Adrenal gland (tissue), 9 donors: ENCODE measurements at regions not wholly inside any gene's neighbourhood (a gene's known extent, or its start where the extent isn't known, plus 50 kb on each side); places are given as distances from the start of the nearest gene placed in this dataset.

ENCODE experiments used
- DNase-seq, 7 donors: peaks; one replicate each; pipeline ENCODE4 v3.0.0-alpha.2; 2019 to 2020
- H3K27ac ChIP-seq, 5 donors: fragments of 200-600 bp; sonication (generic) in 4 of 5; 1 replicate in 3 of 5; 2 replicates in 2 of 5; pipeline versions ENCODE4 v1.5.1 to v1.8.0; 2016 to 2020; ENCODE audit warnings: mild to moderate bottlenecking in 1 of 5
- H3K27me3 ChIP-seq: fragments of 200-600 bp; 2 replicates; pipeline ENCODE4 v1.8.0; 2021
- H3K36me3 ChIP-seq, 2 donors: fragments of 200-600 bp; replicated peaks in 1 of 2; 1 replicate in 1 of 2; 2 replicates in 1 of 2; pipeline versions ENCODE4 v1.5.1 to v1.8.0; 2018 to 2022
- H3K4me1 ChIP-seq, 2 donors: fragments of 200-600 bp; replicated peaks in 1 of 2; 1 replicate in 1 of 2; 2 replicates in 1 of 2; pipeline versions ENCODE4 v1.5.1 to v1.8.0; 2018 to 2021
- H3K4me3 ChIP-seq, 4 donors: fragments of 200-600 bp; sonication (generic) in 3 of 4; one replicate each; pipeline ENCODE4 v1.5.1; 2016 to 2018
- H3K9me3 ChIP-seq, 3 donors: fragments of 200-600 bp; sonication (generic) in 1 of 3; replicated peaks in 1 of 3; 1 replicate in 2 of 3; 2 replicates in 1 of 3; pipeline versions ENCODE4 v1.5.1 to v1.8.0; 2016 to 2021
- POLR2A ChIP-seq, 2 donors: fragments of 450-650 bp; IDR thresholded peaks; one replicate each; pipeline ENCODE4 v1.6.1; 2017; ENCODE audit warnings: antibody characterized with exemption in 2 of 2, mild to moderate bottlenecking in 2 of 2, moderate library complexity in 1 of 2
- WGBS, 4 donors: extraction: QIAGEN DNeasy Blood & Tissue Kit in 2 of 4; methylation state at CpG; one replicate each; pipeline versions ENCODE4 v1.1.5 to v1.1.7; 2013 to 2017; 5-methylcytosine and 5-hydroxymethylcytosine counted together
- intact Hi-C, 2 donors: fragments of 100-400 bp; cut with DNase I; formaldehyde crosslinking; loops; one replicate each; pipeline versions ENCODE4 v1.14.1 to v1.15.0; 2022 to 2023
- TF ChIP-seq, protein P1 (sequence below), 6 experiments: fragments of 450-650 bp in 4 of 6; fragments of 200-600 bp in 2 of 6; sonication (generic) in 1 of 6; IDR thresholded peaks; 1 replicate in 5 of 6; 2 replicates in 1 of 6; pipeline versions ENCODE4 v1.5.1 to v1.8.0; 2016 to 2021; ENCODE audit warnings: antibody characterized with exemption in 6 of 6, mild to moderate bottlenecking in 2 of 6, moderate library complexity in 1 of 6
- donor health status: healthy with polysubstance abuse.
- donor health status: Bipolar disorder and iron deficiency.
- donor health status: DM: yes; HTN: yes; CAD: no.
- donor health status: DM: no; HTN: no; CAD: no.
- donor health status: DM: no; HTN: no; CAD: no.

DNA sequence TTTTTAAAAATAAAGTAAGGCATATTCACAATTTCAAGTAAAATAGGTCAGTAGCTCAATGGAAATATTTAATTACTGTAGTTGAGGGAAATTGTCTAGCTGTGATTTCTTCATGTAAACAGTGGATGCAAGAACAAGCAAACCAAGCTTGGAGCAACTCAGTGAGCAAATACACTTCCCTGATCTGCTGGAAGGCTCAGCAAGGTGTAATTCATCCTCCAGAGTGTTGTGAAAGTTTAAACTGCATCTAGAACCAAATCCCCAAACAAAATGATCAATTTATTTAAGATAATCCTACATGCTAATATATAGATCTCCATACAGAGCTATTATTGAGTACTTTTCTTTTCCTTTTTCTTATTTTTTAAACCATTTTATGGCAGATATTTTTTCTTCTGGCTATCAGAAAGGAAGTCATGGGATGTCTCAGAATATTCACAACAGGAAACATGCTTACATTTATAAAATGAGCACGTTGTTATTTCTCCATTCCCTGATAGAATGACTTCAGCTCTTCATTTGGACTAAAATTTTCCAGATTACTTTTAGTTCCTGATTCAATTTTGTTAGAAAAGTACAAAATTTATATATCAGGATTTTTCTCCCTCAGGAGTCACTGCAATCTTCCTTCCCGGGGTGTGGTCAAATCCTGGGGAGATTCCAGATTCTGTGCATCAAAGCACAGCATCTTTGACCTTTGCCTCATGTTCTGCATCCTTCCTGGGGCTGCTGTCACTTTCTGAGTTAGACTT, 219.2 kb upstream of the ELL2 start:
- H3K36me3 ChIP-seq = no peaks in the 10 kb centered on the region
- H3K27me3 ChIP-seq = no peaks in the 10 kb centered on the region
- H3K9me3 ChIP-seq = no peaks in the 10 kb centered on the region
- H3K27ac ChIP-seq = no peak overlapping the region
- 48 to 61% (median 53%) methylated on average over 2 of the region's 2 CpGs for WGBS, 4 donors
- intact Hi-C loops = no loop called here
- H3K4me1 ChIP-seq = no peaks in the 10 kb centered on the region
- TF ChIP-seq, protein P1, sequence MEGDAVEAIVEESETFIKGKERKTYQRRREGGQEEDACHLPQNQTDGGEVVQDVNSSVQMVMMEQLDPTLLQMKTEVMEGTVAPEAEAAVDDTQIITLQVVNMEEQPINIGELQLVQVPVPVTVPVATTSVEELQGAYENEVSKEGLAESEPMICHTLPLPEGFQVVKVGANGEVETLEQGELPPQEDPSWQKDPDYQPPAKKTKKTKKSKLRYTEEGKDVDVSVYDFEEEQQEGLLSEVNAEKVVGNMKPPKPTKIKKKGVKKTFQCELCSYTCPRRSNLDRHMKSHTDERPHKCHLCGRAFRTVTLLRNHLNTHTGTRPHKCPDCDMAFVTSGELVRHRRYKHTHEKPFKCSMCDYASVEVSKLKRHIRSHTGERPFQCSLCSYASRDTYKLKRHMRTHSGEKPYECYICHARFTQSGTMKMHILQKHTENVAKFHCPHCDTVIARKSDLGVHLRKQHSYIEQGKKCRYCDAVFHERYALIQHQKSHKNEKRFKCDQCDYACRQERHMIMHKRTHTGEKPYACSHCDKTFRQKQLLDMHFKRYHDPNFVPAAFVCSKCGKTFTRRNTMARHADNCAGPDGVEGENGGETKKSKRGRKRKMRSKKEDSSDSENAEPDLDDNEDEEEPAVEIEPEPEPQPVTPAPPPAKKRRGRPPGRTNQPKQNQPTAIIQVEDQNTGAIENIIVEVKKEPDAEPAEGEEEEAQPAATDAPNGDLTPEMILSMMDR (IDR thresholded peaks at IDR 0.05) = no peak
- no peak for TF ChIP-seq POLR2A (IDR thresholded peaks at IDR 0.05)
- no peak overlapping the region for H3K4me3 ChIP-seq
- no peak for DNase-seq

DNA sequence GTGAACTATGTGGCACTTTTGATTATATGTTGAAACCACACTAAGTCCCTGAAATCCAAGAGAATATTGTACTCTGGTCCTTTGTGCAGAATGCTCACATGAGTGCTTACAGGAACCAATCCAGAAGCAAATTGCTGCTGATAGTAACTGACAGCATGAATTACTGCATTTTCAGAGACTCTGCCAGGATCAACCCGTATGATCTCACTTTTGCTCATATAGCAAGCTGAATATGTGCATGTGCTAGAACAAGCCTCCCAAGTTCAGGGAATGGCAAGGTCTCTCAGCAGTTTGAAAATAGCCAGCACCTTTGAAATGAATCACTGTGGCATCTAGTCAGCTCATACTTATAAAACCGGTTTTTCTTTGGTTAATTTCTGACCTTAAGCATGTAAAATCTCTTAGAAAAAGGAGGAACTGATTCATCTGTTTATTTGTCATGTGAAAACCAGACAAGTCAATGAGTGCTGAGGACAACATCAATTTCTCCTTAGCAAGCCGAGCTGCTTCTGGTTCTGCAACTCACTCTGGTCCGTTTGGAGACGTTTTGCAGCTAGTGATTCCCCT, 215.7 kb upstream of the ELL2 start:
- no peaks in the 10 kb centered on the region for H3K4me1 ChIP-seq
- H3K4me3 ChIP-seq = no peak overlapping the region
- DNase-seq = peak in 1 of 7 donors; percentile 3
- TF ChIP-seq, protein P1 (IDR thresholded peaks at IDR 0.05) = no peak
- no peak for TF ChIP-seq POLR2A (IDR thresholded peaks at IDR 0.05)
- WGBS, 4 donors = 35 to 45% (median 40%) methylated on average over 5 of the region's 5 CpGs
- no peaks in the 10 kb centered on the region for H3K9me3 ChIP-seq
- H3K27me3 ChIP-seq = no peaks in the 10 kb centered on the region
- intact Hi-C loops = no loop called here
- no peaks in the 10 kb centered on the region for H3K36me3 ChIP-seq
- no peak overlapping the region for H3K27ac ChIP-seq

DNA sequence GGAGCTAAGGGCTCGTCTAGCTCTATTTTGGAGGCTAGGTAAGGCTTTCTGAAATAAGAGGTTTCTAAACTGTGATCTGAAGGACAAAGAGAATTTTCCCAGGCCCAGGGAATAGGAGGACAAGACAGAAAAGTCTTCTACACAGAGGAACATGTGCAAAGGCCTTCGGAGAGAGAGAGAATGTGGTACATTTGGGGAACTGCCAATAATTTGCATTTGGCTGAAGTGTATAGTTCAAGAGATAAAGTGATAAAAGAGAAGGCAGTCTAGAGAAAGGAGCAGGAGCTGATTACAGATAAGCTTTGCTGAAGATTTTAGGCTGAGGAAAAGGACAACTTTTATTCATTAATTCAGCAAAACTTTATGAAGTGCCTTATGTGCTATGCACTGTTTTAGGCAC, 214.4 kb upstream of the ELL2 start:
- Histone ChIP-seq H3K36me3 (no peaks in the 10 kb centered on the region), H3K4me1 (no peaks in the 10 kb centered on the region), H3K9me3 (no peaks in the 10 kb centered on the region), H3K27ac (no peak overlapping the region), H3K4me3 (no peak overlapping the region), H3K27me3 (no peaks in the 10 kb centered on the region)
- intact Hi-C loops = no loop called here
- TF ChIP-seq, protein P1 (IDR thresholded peaks at IDR 0.05) = no peak
- TF ChIP-seq POLR2A (IDR thresholded peaks at IDR 0.05) = no peak
- DNase-seq = no peak
- 57 to 75% (median 71%) methylated on average over 2 of the region's 2 CpGs for WGBS, 4 donors

DNA sequence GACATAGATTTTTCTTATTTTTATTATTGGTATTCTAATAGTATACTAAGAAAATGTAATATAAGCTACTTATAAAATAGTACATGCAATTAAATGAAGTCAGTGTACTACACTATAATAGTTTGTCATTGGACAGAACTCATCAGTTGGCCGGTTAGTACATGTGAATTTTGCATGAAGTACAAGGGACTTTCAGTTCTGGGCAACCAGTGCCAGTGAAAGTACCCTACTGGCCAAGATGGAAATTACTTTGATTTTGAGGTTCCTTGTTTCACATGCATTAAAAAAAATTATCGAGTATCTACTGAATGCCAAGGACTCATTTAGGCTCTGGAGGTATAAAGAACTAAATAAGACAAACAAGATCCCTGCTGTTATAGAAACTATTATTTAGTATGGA, 213.4 kb upstream of the ELL2 start:
- Histone ChIP-seq H3K27ac (no peak overlapping the region), H3K9me3 (no peaks in the 10 kb centered on the region), H3K4me3 (no peak overlapping the region), H3K27me3 (no peaks in the 10 kb centered on the region), H3K4me1 (no peaks in the 10 kb centered on the region), H3K36me3 (no peaks in the 10 kb centered on the region)
- no peak for DNase-seq
- TF ChIP-seq, protein P1 (IDR thresholded peaks at IDR 0.05) = peak in 2 of 6 experiments; percentile 14 to 18
- no peak for TF ChIP-seq POLR2A (IDR thresholded peaks at IDR 0.05)
- intact Hi-C loops = no loop called here
- 68 to 86% (median 75%) methylated on average over 2 of the region's 2 CpGs for WGBS, 4 donors
